ENCODE measurements at regions not wholly inside any gene's neighbourhood (a gene's known extent, or its start where the extent isn't known, plus 50 kb on each side); places are given as distances from the start of the nearest gene placed in this dataset.

GRCh38 chr13:97537110-97537509 lies 103.1 kb downstream of the RAP2A start:
- Histone ChIP-seq H3K9me2 (replicated peaks; ENCODE audit: insufficient read depth) (no peaks in the 10 kb centered on the region), H3K9me3 (ENCODE audit: low read depth) (no peaks in the 10 kb centered on the region), H3K27ac (no peak overlapping the region), H3K4me1 (ENCODE audit: insufficient read depth) (peaks cover 3% of the 10 kb centered on the region), H3K27me3 (no peaks in the 10 kb centered on the region), H3K4me2 (no peak overlapping the region), H2AFZ (no peak overlapping the region), H3K4me3 (no peak overlapping the region), H4K20me1 (ENCODE audit: insufficient read depth, poor library complexity, severe bottlenecking) (no peaks in the 10 kb centered on the region), H3K36me3 (replicated peaks; ENCODE audit: insufficient read depth, low read depth) (no peaks in the 10 kb centered on the region), H3K79me2 (no peaks in the 10 kb centered on the region)
- WGBS (ENCODE audit: low lambda C conversion rate, missing lambda C conversion rate), result 88% methylated on average over 1 of the region's 1 CpG
- DNase-seq (ENCODE audit: low spot score), result no peak
- TF ChIP-seq EZH2 (IDR thresholded peaks at IDR 0.05; ENCODE audit: borderline replicate concordance), result no peak
- TF ChIP-seq CTCF (IDR thresholded peaks at IDR 0.05; ENCODE audit: poor library complexity), result no peak

- Histone ChIP-seq H3K27me3 (no peaks in the 10 kb centered on the region), H3K4me1 (ENCODE audit: insufficient read depth) (peaks cover 3% of the 10 kb centered on the region), H3K36me3 (replicated peaks; ENCODE audit: insufficient read depth, low read depth) (no peaks in the 10 kb centered on the region), H3K79me2 (no peaks in the 10 kb centered on the region), H3K9me3 (ENCODE audit: low read depth) (no peaks in the 10 kb centered on the region), H3K9me2 (replicated peaks; ENCODE audit: insufficient read depth) (no peaks in the 10 kb centered on the region), H4K20me1 (ENCODE audit: insufficient read depth, poor library complexity, severe bottlenecking) (no peaks in the 10 kb centered on the region), H3K27ac (no peak overlapping the region), H2AFZ (no peak overlapping the region), H3K4me2 (no peak overlapping the region), H3K4me3 (no peak overlapping the region)
- WGBS (ENCODE audit: low lambda C conversion rate, missing lambda C conversion rate), result 79% methylated on average over 2 of the region's 2 CpGs
- DNase-seq (ENCODE audit: low spot score), result no peak
- TF ChIP-seq EZH2phosphoT487 (IDR thresholded peaks at IDR 0.05; ENCODE audit: low read depth, severe bottlenecking, unreplicated experiment) (no peak), CTCF (IDR thresholded peaks at IDR 0.05; ENCODE audit: poor library complexity) (no peak), EZH2 (IDR thresholded peaks at IDR 0.05; ENCODE audit: borderline replicate concordance) (no peak)
Observed at GRCh38 chr13:97538203-97538602, 104.2 kb downstream of the RAP2A start.

- Histone ChIP-seq H3K9me3 (ENCODE audit: low read depth) (no peaks in the 10 kb centered on the region), H3K79me2 (no peaks in the 10 kb centered on the region), H3K27me3 (no peaks in the 10 kb centered on the region), H3K4me2 (peak overlapping the region; percentile 21), H3K36me3 (replicated peaks; ENCODE audit: insufficient read depth, low read depth) (no peaks in the 10 kb centered on the region), H3K4me1 (ENCODE audit: insufficient read depth) (peaks cover 3% of the 10 kb centered on the region), H4K20me1 (ENCODE audit: insufficient read depth, poor library complexity, severe bottlenecking) (no peaks in the 10 kb centered on the region), H3K9me2 (replicated peaks; ENCODE audit: insufficient read depth) (no peaks in the 10 kb centered on the region), H3K27ac (no peak overlapping the region), H2AFZ (no peak overlapping the region), H3K4me3 (no peak overlapping the region)
- TF ChIP-seq EZH2phosphoT487 (IDR thresholded peaks at IDR 0.05; ENCODE audit: low read depth, severe bottlenecking, unreplicated experiment) (no peak), EZH2 (IDR thresholded peaks at IDR 0.05; ENCODE audit: borderline replicate concordance) (no peak), CTCF (IDR thresholded peaks at IDR 0.05; ENCODE audit: poor library complexity) (no peak)
- 43% methylated on average over 4 of the region's 4 CpGs for WGBS (ENCODE audit: low lambda C conversion rate, missing lambda C conversion rate)
- no peak for DNase-seq (ENCODE audit: low spot score)
Observed at GRCh38 chr13:97539651-97540610, 106.0 kb downstream of the RAP2A start.

Measured in hepatocyte (in vitro differentiated cells).